Endothelial cell (in vitro differentiated cells): ENCODE measurements at regions not wholly inside any gene's neighbourhood (a gene's known extent, or its start where the extent isn't known, plus 50 kb on each side); places are given as distances from the start of the nearest gene placed in this dataset.

Experiments
- DNase-seq: peaks from one replicate; pipeline ENCODE4 v3.0.0; 2021; ENCODE audit warnings: low spot score
- H3K27ac Mint-ChIP-seq: one replicate; pipeline ENCODE4 v1.8.0; 2021; ENCODE audit warnings: mixed read lengths, inconsistent platforms; ENCODE audit not compliant: unreplicated experiment
- H3K27me3 Mint-ChIP-seq: one replicate; pipeline ENCODE4 v1.8.0; 2021; ENCODE audit warnings: mild to moderate bottlenecking, moderate library complexity, mixed read lengths, inconsistent platforms; ENCODE audit not compliant: unreplicated experiment
- H3K36me3 Mint-ChIP-seq: one replicate; pipeline ENCODE4 v1.8.0; 2021; ENCODE audit warnings: mild to moderate bottlenecking, low read depth, mixed read lengths, inconsistent platforms; ENCODE audit not compliant: unreplicated experiment
- H3K4me1 Mint-ChIP-seq: one replicate; pipeline ENCODE4 v1.8.0; 2021; ENCODE audit warnings: mild to moderate bottlenecking, mixed read lengths, inconsistent platforms; ENCODE audit not compliant: unreplicated experiment
- H3K4me3 Mint-ChIP-seq: one replicate; pipeline ENCODE4 v1.8.0; 2021; ENCODE audit warnings: mild to moderate bottlenecking, mixed read lengths, inconsistent platforms; ENCODE audit not compliant: unreplicated experiment
- H3K9me3 Mint-ChIP-seq: one replicate; pipeline ENCODE4 v1.8.0; 2021; ENCODE audit warnings: mixed read lengths, inconsistent platforms; ENCODE audit not compliant: unreplicated experiment
- TF ChIP-seq, protein P1 (sequence below): fragments of 200-600 bp; sonication (generic); IDR thresholded peaks from one replicate; pipeline ENCODE4 v1.5.0; 2021; ENCODE audit warnings: antibody characterized with exemption; ENCODE audit not compliant: unreplicated experiment

DNA sequence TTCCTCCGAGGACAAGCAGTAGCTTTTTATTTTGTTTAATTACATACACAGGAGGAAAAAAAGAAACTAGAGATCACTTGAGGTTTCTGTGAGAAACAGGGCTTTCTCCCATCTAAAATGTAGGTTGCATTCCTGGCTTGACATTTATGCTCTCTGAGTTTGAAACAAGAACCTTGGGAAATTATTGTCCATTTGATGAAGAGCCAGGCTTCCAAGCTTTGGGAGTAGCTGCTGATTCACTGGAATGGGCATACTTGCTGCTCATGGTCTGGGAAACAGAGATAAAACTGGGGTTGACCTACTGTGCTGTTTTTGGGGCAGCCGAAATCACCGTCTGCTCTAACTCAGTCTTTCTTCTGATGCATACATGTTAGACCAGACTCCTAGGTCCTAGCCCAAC lies 165.4 kb downstream of the MIS18A start:
- TF ChIP-seq, protein P1, sequence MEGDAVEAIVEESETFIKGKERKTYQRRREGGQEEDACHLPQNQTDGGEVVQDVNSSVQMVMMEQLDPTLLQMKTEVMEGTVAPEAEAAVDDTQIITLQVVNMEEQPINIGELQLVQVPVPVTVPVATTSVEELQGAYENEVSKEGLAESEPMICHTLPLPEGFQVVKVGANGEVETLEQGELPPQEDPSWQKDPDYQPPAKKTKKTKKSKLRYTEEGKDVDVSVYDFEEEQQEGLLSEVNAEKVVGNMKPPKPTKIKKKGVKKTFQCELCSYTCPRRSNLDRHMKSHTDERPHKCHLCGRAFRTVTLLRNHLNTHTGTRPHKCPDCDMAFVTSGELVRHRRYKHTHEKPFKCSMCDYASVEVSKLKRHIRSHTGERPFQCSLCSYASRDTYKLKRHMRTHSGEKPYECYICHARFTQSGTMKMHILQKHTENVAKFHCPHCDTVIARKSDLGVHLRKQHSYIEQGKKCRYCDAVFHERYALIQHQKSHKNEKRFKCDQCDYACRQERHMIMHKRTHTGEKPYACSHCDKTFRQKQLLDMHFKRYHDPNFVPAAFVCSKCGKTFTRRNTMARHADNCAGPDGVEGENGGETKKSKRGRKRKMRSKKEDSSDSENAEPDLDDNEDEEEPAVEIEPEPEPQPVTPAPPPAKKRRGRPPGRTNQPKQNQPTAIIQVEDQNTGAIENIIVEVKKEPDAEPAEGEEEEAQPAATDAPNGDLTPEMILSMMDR, result no peak
- Mint-ChIP-seq H3K4me1 (no peaks in the 10 kb centered on the region), H3K4me3 (no peak overlapping the region), H3K27me3 (peaks cover 2% of the 10 kb centered on the region), H3K9me3 (no peaks in the 10 kb centered on the region), H3K36me3 (no peaks in the 10 kb centered on the region), H3K27ac (no peak overlapping the region)
- DNase-seq, result no peak

DNA sequence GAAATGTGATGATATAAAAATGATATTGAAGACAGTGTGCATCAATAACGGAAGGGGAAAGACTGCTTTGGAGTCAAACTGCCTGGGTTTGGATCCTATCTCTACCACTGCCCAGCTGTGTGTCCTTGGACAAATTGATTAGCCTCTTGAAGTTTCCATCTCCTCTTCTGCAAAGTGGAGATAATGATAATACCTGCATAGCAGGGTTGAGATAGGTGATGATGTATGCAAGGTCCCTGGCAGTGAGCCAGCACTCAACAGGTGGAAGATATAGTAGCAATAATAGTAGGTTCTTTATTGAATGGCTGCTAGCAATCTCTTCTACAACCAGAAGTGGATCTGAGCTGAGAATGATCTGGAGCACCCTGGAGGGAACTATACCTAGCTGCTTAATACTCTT lies 166.7 kb downstream of the MIS18A start:
- TF ChIP-seq, protein P1, result no peak
- H3K36me3 Mint-ChIP-seq, result no peaks in the 10 kb centered on the region

DNA sequence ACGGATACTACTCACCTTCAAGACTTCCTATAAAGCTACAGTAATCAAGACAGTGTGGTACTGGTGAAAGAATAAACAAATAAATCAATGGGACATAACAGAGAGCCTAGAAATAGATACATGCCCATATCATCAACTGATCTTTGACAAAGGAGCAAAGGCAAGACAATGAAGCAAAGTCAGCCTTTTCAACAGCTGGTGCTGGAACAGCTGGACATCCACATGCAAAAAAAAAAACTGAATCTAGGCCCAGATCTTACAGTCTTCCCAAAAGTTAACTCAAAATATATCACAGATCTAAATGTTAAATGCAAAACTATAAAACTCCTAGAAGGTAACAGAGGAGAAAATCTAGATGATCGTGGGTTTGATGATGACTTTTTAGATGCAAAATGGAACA lies 170.3 kb downstream of the MIS18A start:
- Mint-ChIP-seq H3K4me3 (no peak overlapping the region), H3K9me3 (no peaks in the 10 kb centered on the region), H3K27ac (no peak overlapping the region), H3K27me3 (no peaks in the 10 kb centered on the region), H3K4me1 (no peaks in the 10 kb centered on the region), H3K36me3 (no peaks in the 10 kb centered on the region)
- TF ChIP-seq, protein P1, result no peak
- no peak for DNase-seq

More for the DNA sequence above, 166.7 kb downstream of the MIS18A start:
- no peak overlapping the region for H3K4me3 Mint-ChIP-seq
- H3K9me3 Mint-ChIP-seq, result no peaks in the 10 kb centered on the region
- DNase-seq, result no peak
- H3K27me3 Mint-ChIP-seq, result peaks cover 2% of the 10 kb centered on the region
- H3K4me1 Mint-ChIP-seq, result no peaks in the 10 kb centered on the region
- H3K27ac Mint-ChIP-seq, result no peak overlapping the region

DNA sequence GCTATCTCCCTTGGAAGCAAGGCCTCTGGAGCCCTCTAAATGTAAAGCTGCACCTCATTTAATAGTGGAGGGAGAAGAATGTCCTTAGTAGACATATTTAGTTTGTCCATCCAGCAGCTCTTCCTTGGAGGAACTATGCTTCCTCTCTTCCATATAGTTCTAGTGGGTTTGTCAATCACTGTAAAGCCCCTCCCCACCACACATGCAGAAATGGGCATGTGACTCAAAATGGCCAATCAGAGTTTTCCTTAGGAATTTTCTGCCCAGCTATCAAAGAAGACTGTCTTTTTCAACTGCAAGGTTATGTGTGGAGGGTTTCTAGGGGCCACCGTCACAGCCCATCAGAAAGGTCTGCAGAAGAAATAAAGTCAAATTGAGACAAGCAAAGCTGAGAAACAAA lies 175.5 kb downstream of the MIS18A start:
- Mint-ChIP-seq H3K27ac (no peak overlapping the region), H3K36me3 (no peaks in the 10 kb centered on the region), H3K4me1 (no peaks in the 10 kb centered on the region), H3K9me3 (no peaks in the 10 kb centered on the region), H3K27me3 (no peaks in the 10 kb centered on the region), H3K4me3 (no peak overlapping the region)
- TF ChIP-seq, protein P1, result no peak
- DNase-seq, result no peak

DNA sequence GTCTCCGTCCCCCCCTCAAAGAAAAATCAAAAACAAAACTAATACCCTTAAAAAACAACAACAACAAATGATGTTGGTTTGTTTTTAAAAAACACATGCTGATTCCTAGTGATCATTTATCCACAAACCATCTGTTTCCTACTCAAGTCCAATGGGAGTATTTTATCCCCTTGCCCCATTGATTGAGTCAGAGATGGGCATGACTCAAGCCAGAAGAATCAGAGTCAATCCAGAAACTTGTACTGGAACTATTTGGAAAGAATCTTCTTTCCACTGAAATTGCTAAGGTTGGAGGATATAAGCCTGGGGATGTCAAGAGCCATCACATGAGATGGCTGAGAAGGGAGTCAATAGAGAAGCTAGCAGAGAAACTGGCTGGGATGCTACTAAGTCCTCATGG lies 176.4 kb downstream of the MIS18A start:
- no peaks in the 10 kb centered on the region for H3K27me3 Mint-ChIP-seq
- H3K4me3 Mint-ChIP-seq, result no peak overlapping the region
- no peaks in the 10 kb centered on the region for H3K4me1 Mint-ChIP-seq
- no peak for DNase-seq
- no peak overlapping the region for H3K27ac Mint-ChIP-seq
- H3K9me3 Mint-ChIP-seq, result no peaks in the 10 kb centered on the region
- TF ChIP-seq, protein P1, result no peak
- H3K36me3 Mint-ChIP-seq, result no peaks in the 10 kb centered on the region
